H7 (cell line): ENCODE measurements at regions not wholly inside any gene's neighbourhood (a gene's known extent, or its start where the extent isn't known, plus 50 kb on each side); places are given as distances from the start of the nearest gene placed in this dataset.

ENCODE experiments used
- DNase-seq: peaks from one replicate; pipeline ENCODE4 v3.0.0; 2012
- H3K27me3 ChIP-seq: 2 replicates; pipeline ENCODE4 v1.6.0; 2011; ENCODE audit warnings: mild to moderate bottlenecking, low read length; ENCODE audit not compliant: control insufficient read depth, insufficient read depth
- H3K36me3 ChIP-seq: replicated peaks from 2 replicates; pipeline ENCODE4 v1.5.1; 2011; ENCODE audit warnings: low read length; ENCODE audit not compliant: control insufficient read depth, insufficient read depth
- H3K4me3 ChIP-seq: 2 replicates; pipeline ENCODE4 v1.5.1; 2011; ENCODE audit warnings: low read depth, mild to moderate bottlenecking, control low read depth, low read length, moderate library complexity; ENCODE audit not compliant: insufficient read depth

DNA sequence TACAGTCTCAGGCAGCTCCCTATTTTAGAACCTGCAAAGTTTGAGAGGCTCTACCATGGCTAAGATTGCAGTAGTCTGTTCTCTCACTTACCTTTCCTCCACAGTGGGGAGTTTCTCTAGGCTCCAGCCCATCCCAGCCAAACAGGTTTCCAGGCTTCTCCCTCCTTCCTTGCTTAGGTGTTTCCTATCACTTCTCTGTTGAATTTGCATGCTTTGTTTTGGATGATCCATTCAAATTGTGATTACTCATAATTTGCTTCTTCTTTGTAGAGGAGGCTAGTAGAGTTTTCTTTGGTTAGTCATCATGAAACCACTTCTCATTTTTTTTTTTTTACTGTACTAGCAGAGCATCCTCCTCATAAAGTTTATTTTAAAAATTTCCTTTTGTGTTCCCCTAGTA lies 1242.2 kb upstream of the MIR17HG start:
- DNase-seq, result no peak
- no peak overlapping the region for H3K4me3 ChIP-seq
- no peaks in the 10 kb centered on the region for H3K27me3 ChIP-seq
- no peaks in the 10 kb centered on the region for H3K36me3 ChIP-seq

DNA sequence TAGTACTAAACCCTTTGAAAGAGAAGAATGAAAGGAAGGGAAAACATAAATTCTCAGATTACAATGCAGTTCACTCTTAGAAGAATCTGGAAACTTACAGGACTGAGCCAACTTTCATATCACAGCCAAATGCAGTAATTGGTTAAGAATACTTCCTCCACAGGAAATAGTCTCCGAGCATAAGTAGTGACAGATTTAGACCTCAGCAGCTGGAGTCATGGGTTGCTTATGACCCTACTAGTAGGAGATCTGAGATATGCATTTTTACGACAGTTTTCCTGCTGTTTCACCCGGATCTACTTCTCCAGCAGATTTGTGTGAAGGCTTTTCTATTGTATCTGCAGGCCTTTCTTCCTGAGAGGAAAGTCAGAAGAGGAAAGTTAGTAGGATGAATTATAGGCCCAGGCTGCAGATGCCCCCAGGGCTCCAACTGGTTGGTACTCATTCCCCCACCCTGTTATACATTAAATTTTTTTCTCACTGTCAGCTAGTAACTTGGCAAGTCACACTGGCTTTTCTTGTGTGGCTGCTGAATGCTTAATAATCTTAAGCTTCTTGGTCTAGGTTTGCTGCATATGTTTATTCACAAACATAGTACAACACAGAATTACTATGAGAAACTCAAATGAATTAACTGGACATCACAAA lies 1241.5 kb upstream of the MIR17HG start:
- Histone ChIP-seq H3K27me3 (no peaks in the 10 kb centered on the region), H3K4me3 (no peak overlapping the region), H3K36me3 (no peaks in the 10 kb centered on the region)
- DNase-seq, result no peak

DNA sequence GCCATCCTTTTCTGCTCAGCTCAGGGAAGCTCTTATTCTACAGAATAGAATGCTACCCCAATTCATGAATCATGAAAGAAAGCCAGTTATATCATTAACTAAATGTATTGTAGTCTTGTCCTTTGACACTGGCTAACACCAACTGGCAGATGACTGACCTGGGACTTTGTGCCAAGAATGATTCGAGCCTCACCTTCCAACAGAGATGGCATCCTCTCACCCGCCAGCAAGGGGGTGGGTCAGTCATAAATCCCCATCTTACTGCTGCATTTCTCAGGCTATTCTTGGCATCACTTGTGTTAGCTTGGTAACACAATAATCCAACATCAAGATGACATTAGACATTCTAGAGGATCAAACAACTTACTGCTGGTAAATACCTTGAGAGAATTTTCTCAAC lies 1239.8 kb upstream of the MIR17HG start:
- no peak overlapping the region for H3K4me3 ChIP-seq
- H3K27me3 ChIP-seq, result no peaks in the 10 kb centered on the region
- H3K36me3 ChIP-seq, result no peaks in the 10 kb centered on the region
- DNase-seq, result no peak

DNA sequence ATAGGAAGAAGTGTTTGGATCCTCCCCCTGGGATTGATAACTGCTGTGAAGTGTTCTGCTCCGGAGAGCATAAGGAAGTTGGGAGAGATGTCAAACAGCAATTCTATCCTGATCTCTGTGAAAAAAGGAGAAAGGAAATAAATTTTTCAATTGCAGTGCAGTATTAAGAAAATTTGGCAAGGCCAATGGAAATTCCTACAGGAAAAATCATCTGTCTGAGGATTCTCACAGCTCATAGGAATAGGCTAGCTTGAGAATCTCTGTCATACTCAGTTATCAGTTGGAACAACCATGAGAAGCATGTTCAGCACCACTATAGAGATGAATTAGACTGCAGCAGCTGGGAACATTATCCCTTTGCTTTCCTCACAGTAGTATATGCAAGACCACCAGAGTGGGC lies 1238.9 kb upstream of the MIR17HG start:
- H3K27me3 ChIP-seq, result no peaks in the 10 kb centered on the region
- H3K4me3 ChIP-seq, result no peak overlapping the region
- no peaks in the 10 kb centered on the region for H3K36me3 ChIP-seq
- no peak for DNase-seq

DNA sequence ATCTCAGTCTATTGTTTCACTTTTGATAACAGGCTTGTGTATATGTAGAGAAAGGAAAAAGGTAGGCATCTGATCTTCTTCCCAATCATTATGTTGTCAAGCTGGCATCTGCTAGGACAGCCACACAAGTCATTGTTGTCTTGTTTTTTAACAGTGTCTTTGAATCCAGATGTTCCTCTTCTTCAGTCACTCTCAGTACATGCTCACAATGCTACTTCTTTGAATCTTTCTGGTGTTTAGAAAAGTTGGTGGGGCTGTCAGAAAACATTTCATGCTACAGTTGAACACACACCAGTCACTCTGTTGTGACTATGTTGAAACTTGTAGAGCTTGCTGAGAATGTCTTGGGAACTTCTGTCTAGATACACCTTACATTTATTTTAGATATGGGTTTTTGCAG lies 1231.4 kb upstream of the MIR17HG start:
- no peak for DNase-seq
- Histone ChIP-seq H3K4me3 (no peak overlapping the region), H3K27me3 (no peaks in the 10 kb centered on the region), H3K36me3 (no peaks in the 10 kb centered on the region)

- Histone ChIP-seq H3K27me3 (no peaks in the 10 kb centered on the region), H3K4me3 (no peak overlapping the region), H3K36me3 (no peaks in the 10 kb centered on the region)
- no peak for DNase-seq
Observed at GRCh38 chr13:90118467-90119071, 1228.9 kb upstream of the MIR17HG start.

GRCh38 chr13:90120026-90120425 lies 1227.5 kb upstream of the MIR17HG start:
- Histone ChIP-seq H3K4me3 (no peak overlapping the region), H3K36me3 (no peaks in the 10 kb centered on the region), H3K27me3 (no peaks in the 10 kb centered on the region)
- no peak for DNase-seq

- Histone ChIP-seq H3K4me3 (no peak overlapping the region), H3K36me3 (no peaks in the 10 kb centered on the region), H3K27me3 (no peaks in the 10 kb centered on the region)
- no peak for DNase-seq
Observed at GRCh38 chr13:90121784-90122183, 1225.7 kb upstream of the MIR17HG start.

GRCh38 chr13:90122531-90122930 lies 1225.0 kb upstream of the MIR17HG start:
- Histone ChIP-seq H3K27me3 (no peaks in the 10 kb centered on the region), H3K36me3 (no peaks in the 10 kb centered on the region), H3K4me3 (no peak overlapping the region)
- DNase-seq, result no peak

- no peaks in the 10 kb centered on the region for H3K36me3 ChIP-seq
- no peak overlapping the region for H3K4me3 ChIP-seq
- no peak for DNase-seq
- H3K27me3 ChIP-seq, result no peaks in the 10 kb centered on the region
Observed at GRCh38 chr13:90135558-90135957, 1211.9 kb upstream of the MIR17HG start.

- Histone ChIP-seq H3K36me3 (no peaks in the 10 kb centered on the region), H3K27me3 (no peaks in the 10 kb centered on the region), H3K4me3 (no peak overlapping the region)
- no peak for DNase-seq
Observed at GRCh38 chr13:90142251-90142650, 1205.2 kb upstream of the MIR17HG start.

DNA sequence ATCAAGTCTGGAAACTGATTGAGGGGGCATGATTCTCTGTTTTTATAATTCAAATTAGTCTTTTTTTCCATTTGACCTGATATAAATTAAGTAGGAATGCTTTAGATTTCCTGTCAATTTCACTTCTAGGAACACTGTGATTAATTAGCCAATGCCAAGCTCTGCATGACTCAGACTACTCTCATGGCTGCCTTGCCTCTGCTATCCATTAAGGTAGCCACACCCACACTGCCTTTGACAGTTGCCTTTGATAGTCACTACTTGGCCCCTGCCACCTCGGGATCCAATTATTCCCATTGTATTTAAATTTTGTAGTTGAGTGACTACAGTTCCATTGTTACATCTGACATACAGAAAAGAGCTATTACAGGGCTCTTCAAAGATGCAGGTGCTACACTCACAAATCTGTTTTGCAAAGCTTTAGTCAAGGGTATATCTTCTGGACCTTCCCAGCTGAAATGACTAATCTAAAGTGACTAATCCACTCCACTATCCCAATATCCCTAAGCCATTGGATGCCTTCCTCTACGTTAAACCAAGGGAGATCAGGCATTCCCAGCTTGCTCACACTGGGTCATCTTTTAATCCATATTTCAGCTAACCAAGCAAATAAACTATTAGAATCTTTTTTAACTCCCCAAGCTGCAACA lies 1193.1 kb upstream of the MIR17HG start:
- Histone ChIP-seq H3K4me3 (no peak overlapping the region), H3K36me3 (no peaks in the 10 kb centered on the region), H3K27me3 (no peaks in the 10 kb centered on the region)
- DNase-seq, result no peak

- H3K36me3 ChIP-seq, result no peaks in the 10 kb centered on the region
- no peak overlapping the region for H3K4me3 ChIP-seq
- no peak for DNase-seq
- H3K27me3 ChIP-seq, result no peaks in the 10 kb centered on the region
Observed at GRCh38 chr13:90156390-90156789, 1191.1 kb upstream of the MIR17HG start.

DNA sequence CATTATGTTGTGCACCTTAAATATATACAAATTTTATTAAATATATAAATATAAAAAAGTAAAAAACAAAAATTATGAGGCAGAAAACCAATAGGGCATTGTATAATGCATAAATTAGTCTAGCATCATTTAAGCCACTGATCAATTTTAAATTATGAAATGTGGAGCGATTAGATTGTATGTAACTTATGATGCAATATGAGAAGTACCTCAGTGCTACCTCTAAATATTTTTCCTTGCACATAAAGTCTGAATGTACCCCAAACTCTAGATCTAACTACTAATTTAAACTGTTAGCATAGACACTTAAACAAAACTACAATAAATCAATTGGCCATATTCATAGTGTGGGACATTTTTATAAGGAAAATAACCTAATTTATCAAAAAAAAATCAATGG lies 1178.5 kb upstream of the MIR17HG start:
- Histone ChIP-seq H3K4me3 (no peak overlapping the region), H3K27me3 (no peaks in the 10 kb centered on the region), H3K36me3 (no peaks in the 10 kb centered on the region)
- DNase-seq, result no peak

DNA sequence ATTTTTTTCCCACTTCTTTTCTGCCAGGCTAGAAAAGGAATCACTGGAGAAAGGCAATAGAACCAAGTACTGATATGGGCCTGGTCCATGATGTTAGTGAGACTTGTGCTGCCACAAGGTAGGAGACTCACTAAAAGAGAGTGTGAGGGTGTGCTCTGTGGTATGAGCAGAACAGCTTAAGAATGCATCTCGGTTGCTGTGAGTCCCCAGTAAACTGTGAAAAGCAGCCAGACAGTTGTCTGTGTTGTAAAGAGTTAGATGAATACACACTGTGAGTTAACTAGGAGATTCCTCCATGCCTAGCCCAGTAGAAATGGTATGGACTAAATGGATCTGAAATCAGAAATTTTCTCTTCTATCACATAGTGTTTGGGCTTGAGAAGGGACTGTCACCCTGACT lies 1177.3 kb upstream of the MIR17HG start:
- Histone ChIP-seq H3K4me3 (no peak overlapping the region), H3K27me3 (no peaks in the 10 kb centered on the region), H3K36me3 (no peaks in the 10 kb centered on the region)
- no peak for DNase-seq
